ENCODE measurements at regions not wholly inside any gene's neighbourhood (a gene's known extent, or its start where the extent isn't known, plus 50 kb on each side); places are given as distances from the start of the nearest gene placed in this dataset.
"Not testable (repeated sequence)": the region's sequence is repeated elsewhere in the genome, so short reads cannot be mapped to it uniquely, and the experiment has no call there.

DNA sequence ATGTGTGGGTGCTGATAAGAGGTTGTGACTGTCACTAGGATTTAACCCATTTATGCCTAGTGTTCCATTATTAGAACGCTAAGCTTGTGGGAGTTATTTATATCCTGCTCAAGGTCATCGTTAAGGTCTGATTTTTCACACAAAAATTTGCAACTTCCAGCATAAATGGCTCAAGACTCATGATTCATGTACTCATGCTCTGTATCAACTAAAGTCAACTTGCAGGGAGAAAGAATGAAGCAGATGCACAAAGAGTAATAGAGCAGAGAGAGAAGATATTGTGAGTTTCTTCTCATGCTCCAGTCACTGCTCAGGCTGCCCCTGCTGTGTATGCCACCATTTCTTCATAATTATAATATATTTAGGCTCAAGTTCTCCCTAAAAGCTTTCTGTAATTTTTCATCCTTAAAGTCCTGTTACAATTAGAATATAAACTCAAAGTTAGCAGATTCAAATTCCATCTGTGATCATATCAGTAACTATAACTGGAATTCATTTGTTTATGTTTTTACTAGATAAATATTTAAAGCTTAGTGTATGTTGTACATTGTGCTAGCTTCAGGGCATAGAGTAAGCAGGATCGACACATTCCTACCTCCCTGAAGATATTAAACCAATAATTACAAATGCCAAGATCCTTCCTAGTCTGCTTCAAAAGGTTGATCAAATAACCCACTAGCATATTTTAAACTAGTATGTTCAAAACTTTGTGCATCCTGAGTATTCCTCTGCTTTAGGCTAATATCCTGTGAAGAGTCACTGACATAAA is 136.7 kb downstream of the NUDT12 start:
- no peak for DNase-seq

DNA sequence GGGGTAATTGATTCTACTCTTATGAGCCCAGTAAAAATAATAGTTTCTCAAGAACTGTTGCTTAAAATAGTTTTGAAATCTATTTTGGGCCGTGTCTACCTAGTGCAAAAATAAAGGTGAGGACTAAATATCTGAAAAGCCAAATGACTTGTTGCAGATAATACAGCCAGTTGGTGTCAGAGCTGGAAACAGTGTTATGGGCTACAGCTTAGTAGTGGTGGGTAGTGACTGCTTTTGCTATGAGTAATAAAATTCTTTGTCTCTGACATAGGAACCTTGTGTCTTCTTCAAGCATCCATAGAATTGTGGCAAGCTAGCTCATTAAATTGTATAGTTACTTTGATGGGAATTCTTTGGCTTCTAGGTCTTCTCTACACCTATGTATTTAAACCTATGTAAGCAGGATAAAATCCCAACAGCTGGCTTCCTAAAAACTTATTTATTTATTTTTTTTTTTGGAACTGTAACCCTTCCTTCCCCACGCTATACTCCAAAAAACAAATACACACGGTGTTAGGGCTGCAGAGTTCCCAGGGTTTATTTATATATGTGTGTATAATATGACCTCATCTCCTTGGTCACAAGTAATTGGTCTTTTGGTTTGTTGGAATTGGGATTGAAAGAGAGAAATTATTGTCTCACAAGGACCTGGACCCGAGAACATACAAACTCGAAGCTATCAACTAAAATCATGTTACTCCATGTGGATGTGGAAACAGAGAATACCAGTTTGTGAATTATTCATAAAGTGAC is 138.0 kb downstream of the NUDT12 start:
- DNase-seq, result no peak

DNA sequence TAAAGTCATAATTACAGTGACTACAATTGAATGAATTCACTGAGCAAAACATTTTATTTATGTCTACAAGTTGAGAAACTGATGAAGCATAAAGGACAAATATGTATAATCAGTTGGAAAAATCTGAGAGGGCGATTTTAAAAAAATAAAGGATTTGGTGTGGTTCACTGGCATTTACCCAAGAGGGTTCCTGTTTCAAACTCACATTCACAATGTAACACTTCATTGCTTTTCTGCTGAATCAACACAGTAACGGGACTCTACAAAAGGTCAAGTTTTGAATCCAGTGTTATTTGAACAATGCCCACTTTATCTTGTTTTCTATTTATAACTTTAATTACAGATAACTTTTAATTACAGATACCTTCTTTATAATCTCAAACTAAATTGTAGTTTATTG is 138.6 kb downstream of the NUDT12 start:
- no peak for DNase-seq

DNA sequence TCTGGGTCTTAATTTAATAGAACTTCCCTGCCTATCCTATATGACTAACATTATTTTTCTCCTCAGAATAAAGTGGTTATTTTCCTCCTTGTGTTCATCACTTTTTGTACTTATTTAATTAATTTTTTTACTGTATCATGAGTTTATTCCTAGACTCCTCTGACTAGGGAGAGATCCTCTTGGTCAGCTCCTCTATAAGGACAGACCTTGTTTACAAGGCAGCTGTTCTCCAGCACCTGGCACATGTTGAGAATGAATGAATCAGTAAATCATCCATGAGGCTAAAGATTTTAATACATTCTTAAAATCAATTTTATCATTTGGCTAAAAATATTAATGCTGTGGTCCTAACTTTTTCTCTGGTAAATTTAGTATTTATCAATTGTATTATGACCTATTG is 139.8 kb downstream of the NUDT12 start:
- no peak for DNase-seq

DNA sequence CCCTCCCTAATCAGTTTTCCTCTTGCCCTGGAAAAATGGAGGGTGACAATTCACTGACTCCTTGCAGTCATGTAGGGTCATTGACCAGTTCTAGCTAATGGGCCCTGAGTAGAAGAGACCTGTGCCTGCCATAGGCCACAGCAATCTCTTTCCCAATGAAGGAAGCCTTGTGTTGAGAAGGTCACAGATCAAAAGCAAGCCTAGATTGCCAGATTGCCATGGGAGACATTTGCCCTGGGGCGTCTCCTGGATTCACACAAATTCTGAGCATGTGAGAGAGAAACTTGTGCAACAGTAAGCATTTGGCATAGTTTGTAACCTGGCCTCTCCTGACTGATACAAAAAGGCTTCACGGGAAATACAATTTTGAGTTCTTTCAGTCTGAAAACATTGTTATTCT is 148.0 kb downstream of the NUDT12 start:
- no peak for DNase-seq

DNA sequence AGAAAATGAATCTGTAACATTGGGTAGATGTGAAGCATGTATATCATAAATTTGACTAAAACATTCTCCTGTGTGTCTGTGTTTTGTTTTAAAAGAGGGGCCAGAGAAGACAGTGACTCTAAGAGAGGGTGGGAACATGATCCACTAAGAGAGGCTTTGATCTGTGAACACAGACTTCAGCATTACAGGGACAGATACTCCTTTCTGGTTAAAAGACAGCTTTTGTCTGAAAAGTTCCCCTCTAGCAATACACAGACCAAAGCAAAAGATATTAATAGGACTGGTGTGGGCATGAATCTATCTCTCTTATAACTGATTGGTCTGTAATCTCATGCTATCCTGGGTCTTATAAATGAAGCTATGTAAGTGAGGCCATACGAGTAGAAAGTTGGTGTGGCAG is 150.9 kb downstream of the NUDT12 start:
- DNase-seq, result no peak

DNA sequence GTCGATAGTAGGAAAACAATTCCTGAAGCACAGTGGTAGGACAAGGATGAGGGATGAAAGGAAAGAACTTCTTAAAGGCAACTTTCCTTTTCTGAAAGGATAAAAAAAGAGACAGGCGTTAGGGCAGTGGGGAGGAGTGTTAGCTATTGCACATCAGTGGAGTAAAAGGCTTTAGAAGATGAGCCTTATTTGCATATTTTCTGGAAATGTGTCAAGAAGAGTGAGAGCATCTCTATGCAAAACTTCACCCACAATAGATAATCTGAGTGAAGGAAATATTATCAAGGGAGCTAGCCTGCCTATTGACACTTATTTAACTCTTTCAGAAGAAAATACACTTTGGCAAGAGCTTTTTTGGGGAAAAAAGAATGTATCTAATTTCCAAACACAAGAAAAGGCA is 151.6 kb downstream of the MACIR start:
- no peak for DNase-seq

DNA sequence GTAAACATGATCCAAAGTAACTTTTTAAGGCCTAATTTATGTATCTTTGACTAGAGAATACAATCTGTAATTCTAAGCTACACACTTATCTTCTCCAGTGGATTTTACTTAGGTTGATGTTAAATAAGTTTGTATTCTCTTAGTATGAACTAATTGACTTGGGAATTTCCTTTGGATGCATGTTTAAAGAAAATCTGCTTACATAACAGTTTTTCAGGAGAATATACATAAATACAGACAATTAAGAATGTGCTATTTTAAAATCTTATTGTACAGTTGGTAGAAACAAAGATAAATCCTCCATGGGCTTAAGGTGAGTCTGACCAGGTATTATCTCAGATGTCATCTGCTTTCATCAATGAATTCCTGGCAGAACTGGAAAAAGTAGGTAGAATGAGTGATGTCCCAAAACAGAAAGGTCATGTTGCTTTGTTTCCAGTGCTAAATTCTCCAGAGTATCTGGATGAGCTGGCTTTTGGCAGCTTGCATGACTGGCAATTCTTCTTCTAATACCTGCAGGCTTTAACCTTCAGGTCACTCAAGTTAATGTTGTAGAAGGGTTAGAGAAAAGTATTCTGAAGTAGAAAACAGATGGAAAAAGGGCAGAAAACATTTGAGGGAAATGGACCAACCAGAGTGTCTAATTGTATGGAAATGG is 150.6 kb downstream of the MACIR start:
- no peak for DNase-seq

DNA sequence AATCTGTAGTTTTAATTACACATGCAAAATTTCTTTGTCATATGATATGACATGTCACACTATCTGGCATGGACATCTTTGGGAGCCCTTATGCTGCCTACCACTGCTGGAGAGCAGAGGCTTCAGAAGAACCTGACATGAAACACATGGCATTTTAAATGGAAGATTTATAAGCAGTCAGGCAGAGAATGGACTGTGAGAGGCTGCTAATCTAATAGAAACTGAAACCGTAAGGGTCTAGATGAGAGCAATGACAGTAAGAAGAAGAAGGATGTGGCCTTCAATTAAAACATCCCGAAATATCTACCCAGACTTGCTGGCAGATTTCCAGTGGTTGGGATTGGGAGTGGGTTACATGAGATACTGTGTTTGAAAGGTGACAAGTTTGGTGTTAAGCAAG is 149.8 kb downstream of the MACIR start:
- no peak for DNase-seq

DNA sequence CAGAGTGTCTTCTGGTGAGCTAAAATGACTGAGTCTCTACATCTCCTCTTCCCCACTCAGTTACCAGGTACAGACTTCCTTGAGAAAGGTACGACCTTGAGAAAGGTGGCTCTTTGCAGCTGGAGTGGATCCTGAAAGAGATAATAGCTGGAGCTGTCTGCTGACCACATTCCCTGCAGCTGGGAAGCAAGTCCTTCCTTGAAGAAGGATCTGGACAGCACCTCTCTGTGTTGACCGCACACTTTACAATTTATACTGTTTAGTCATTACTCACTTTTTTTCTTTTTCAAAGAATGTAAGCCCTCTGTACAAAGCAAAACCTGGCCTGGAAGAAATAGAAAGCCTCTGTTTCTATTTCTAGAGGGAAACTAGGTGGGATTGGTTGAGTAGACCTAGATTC is 148.8 kb downstream of the MACIR start:
- DNase-seq, result no peak

DNA sequence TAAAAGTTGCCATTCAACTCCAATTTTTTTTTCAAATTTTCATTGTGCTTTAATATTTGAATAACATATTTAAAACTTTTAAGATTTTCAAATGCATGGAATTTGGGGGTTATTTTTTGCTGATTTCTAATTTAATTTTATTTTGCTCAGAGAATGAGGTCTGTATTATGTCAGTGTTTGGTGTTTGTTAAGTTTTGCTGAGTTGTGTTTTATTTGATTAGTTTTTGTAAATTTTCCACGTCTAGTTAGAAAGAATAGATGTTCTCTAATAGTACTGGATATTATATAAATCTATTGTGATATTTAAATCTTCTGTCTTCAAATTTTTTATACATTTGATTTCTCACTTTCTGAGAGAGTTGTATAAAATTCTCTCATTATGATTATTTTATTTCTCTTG is 145.9 kb downstream of the MACIR start:
- no peak for DNase-seq

DNA sequence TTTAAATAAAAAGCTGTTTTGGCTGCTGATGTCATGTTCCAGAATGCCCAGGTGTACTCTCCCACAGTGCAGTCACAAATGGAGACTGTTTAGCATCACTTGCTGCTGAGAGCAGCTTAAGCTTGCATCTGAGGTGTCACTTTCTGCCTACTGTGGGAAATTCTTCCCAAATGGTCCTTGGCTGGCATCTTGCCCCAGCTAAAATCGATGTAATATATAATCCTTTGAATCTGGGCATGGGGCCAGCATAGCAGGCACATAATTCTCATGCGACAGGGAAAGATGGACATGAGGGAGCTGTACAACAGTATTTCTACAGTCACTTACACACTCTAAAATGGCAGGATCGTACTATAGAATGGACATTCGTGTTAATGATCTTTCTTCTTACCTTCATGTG is 144.3 kb downstream of the MACIR start:
- DNase-seq, result peak; percentile 11

DNA sequence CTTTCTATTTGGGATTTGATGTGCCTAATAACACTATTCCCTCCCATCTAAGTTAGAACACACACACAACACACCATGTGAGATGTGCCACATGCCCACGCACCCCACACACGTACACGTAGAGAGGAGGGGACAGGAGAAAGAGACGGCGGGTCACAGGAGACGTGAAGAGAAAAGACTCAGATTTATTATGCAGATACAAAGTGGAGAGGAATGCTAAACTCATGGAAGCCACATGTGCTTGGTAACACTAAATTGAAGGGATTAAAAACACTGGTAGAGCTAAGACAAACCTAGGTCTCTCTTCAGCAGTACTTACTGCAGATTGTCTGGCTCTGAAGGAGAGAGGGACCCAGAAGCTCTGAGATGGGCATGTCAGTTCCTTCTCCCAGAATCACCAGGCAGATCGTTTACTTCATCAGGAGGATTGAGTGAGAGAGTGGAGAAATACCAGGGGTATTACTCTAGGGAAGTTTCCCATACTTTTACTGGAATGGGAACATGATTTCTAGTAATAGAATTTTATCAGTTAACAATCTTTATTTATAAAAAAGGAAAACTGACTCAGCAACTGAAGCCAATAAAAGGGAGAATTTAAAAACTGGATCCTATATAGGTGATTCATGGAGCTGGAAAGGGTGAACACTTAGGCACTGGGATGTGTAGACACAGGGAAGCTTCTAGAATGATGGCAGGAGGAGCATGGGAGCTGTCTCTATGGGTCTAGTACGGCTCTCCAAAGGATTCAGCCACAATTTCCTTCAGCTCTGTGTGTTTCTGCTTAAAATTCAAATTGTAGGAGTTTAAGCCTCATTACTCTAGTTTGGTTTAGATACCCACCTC is 139.4 kb downstream of the MACIR start:
- DNase-seq, result no peak

DNA sequence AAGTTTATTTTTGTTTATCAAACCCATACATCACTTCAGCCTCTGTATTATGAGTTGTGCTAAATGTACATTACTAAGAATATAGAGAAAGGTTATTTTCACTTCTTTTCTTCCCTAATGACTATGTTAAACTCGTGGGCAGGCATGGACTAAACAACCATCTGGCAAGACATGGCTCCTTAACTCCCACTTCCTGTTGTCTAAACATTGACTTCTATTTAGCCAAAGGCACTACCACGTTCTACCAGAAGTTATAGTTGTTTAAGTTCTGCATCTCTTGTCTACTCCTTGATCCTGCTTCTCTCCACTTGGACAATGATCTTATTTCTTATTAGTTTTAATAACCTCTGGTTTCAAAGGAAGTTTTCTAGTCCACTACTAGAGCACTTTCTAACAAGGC is 136.1 kb downstream of the MACIR start:
- no peak for DNase-seq

DNA sequence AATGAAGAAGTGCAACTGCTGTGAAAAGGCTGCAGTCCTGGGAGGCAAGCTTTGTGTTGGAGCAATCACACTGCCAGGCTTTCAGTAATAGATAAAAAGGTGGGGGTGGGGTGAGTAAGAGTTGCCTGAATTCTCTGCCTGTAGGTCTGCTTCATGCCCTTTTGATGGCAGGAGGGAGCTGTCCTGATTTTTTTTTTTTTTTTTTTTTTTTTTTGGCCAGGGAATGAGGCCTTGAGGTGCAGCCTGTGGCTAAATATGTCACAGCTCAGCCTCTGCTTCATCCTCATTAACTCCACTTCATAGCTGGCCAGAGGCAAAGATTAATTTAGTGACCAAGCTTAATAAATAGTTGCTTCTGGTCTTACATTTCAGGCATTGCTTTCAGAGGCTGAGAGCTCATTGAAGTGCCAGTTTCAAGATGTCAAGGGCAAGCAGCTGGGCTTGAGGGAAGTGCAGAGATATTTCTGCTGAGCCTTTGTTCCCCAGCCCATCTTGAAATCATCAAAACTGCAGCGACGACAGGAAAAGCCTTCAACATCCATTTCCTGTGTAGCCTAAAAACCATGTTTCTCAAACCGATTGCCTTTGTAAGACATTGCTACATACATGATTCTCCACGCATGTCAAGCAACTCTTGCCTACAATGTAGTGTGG is 134.7 kb downstream of the MACIR start:
- DNase-seq, result no peak

DNA sequence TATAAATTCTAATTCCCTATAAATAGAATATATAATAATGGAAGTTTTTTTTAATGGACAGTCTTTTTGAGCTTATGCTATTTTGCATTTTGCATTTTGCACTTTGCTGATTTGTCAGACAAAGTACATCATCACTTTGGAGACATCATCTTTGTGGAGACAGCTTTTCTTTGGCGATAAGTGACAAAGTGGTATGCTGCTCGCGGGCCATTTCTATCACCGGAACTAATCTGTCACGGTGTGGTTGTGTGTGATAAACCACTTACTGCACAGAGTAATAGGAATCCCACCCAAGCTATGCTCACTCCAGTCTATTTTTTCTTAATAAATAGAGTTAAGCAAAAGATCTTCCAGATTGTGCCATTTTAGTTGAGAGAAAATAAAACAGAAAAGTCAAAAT is 133.1 kb downstream of the MACIR start:
- DNase-seq, result no peak

DNA sequence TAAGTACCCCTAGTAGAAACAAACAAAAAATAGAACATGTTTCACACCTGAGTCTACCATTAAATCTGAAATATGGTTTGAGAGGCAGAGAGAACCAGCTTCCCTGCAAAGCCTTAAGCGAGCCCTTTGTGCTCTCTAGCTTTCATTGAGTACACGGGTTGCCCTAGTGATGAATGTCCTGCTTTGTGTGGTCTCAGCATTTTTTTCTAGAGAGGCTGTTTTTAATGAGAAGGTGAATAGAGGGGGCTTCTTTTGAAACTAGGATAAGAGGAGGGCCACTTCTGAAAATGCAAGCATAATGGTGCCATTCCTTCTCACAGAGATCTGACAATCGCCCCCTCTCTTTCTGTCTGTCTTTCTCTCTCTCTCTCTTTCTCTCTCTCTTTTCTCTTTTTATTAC is 131.3 kb downstream of the MACIR start:
- peak; percentile 61 for DNase-seq

DNA sequence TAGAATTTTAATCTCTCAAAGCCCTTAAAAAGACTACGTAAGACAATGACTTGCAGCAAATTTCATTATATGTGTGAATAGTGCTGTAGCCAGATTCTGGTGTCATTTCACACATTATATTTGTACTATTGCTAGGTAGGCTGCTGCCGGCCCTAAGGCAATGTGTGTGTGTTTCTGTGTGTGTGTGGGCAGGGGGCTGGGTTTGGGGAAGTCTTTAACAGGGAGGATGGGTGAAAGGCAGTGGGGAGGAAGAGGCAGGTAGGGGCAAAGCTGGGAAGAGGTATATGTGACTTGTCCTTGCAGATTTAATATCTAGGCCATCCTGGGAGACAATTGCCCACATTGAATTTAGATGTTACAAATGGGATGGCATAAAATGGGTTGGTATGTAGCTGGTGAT is 130.8 kb downstream of the MACIR start:
- peak; percentile 28 for DNase-seq

DNA sequence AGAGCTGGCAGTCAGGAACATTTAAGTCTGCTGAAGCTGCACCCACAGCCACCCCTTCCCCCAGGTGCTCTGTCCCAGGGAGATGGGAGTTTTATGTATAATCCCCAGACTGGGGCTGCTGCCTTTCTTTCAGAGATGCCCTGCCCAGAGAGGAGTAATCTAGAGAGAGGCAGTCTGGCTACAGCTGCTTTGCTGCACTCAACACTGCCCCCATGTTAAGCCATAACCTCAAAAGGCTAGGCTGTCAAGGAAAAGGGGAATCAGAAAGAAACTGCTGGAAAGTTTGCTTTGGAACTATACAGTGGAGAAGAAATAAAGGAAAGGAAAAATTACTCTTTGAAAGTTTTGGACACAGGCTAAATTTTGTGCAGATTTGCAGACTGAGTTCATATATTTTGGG is 127.2 kb downstream of the MACIR start:
- no peak for DNase-seq

DNA sequence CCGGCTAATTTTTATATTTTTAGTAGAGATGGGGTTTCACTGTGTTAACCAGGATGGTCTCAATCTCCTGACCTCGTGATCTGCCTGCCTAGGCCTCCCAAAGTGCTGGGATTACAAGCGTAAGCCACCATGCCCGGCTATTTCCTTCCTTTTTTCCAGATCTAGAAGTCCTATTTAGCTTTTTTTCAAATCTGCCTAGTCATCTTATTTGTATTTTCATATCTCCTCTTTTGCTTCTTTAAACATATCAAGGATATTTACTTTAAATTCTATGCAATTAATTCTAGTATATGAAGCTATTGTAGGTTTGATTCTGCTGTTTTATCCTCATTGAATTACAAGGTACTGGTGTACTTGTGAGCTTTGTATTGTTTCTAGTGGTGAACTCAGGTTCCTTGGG is 119.1 kb downstream of the MACIR start:
- not testable (repeated sequence) for DNase-seq

DNA sequence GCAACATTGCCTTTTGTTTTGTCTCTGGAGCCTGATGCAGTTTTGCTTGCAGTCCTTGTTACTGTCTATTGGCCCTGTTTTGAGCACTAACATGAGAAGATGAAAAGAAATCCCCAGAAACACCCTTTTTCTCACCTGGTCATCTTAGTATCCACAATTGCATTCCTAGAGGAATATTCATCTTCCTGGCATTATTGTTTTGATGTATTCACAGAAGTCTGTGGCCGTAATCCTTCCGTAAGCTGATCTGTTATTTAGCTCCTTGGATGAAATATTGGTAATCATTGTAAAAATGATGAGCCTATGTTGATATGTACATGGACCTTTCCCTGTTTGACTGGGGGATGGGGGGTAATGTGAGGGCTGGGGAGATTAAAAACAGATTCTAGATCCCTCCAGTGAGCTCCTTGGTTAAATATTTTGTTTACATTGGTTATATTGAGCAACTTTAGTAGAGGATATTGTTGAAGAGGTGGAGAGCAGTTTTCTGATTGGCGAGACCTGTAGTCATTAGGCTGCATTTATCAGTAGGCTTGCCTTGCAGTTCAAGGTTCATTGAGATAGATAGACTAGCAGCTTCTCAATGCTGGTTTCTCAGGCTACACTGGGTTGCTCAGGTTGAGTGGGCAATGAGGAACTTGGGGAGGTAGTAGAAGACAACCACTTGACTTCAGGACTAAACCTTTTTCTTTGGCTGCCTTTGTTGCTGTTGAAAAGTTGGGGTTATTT is 117.5 kb downstream of the MACIR start:
- no peak for DNase-seq

DNA sequence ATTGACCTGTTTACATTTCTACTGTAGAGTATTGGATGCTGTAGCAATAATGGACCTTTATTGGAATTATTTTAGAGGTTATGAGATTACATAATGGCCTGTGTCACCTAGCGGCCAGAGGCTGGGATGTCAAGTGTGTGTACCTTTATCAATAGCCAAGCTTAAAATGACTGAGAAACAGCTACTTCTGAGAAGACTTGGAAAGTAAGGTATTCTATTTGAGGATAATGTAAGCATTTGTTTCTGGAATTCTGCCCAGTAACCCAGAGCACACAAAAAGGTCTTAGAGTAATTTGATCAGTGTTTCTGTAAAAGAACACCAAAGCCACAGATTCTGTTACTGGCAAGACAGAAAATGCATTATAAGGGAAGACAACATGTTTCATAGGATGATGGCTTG is 116.8 kb downstream of the MACIR start:
- no peak for DNase-seq
